Skeletal muscle cell (primary cell): ENCODE measurements at regions not wholly inside any gene's neighbourhood (a gene's known extent, or its start where the extent isn't known, plus 50 kb on each side); places are given as distances from the start of the nearest gene placed in this dataset.
"Not testable (repeated sequence)": the region's sequence is repeated elsewhere in the genome, so short reads cannot be mapped to it uniquely, and the experiment has no call there.

ENCODE experiments used
- DNase-seq: peaks from one replicate; pipeline ENCODE4 v3.0.0-alpha.2; 2010; ENCODE audit warnings: low read depth
- H3K4me3 ChIP-seq: 2 replicates; pipeline ENCODE4 v1.5.1; 2011; ENCODE audit warnings: low read depth, mild to moderate bottlenecking, control low read depth, low read length, moderate library complexity

DNA sequence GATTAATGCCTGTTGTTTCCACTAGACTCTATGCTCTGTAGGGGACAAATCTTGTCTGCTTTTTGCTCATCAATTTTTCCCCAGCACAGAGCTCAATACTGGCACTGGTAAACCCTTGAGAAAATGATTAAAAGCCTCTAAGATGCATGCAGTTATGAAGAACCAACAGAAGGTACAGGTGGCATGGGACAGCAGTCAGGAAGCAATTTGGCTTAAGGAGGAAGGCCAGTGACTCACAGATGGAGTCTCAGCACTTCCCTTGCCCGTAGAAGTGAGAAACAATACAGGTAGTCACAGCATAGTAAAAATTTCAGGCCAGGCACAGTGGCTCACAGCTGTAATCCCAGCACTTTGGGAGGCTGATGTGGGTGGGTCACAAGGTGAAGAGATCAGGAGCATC lies 504.7 kb upstream of the RBFOX1 start:
- no peak for DNase-seq
- no peak overlapping the region for H3K4me3 ChIP-seq

DNA sequence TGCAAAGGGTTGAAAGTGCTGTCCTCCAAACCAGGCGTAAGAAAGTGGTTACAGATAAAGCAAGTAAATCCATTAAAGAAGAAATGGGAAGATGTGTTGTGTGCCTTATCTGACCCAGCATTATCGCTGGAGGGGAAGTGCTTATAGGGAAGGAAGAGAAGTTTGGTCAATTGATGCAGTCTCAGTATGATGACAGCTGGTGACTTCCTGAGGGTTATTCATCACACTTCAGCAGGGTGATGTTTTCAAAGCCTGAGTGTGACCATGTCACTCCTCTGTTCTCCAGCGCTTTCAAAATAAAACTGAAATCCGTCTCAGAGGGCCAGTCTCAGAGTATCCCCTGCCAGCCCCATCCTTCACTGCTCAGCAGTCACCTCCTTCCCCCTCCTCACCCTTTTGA lies 505.4 kb upstream of the RBFOX1 start:
- no peak for DNase-seq
- no peak overlapping the region for H3K4me3 ChIP-seq

DNA sequence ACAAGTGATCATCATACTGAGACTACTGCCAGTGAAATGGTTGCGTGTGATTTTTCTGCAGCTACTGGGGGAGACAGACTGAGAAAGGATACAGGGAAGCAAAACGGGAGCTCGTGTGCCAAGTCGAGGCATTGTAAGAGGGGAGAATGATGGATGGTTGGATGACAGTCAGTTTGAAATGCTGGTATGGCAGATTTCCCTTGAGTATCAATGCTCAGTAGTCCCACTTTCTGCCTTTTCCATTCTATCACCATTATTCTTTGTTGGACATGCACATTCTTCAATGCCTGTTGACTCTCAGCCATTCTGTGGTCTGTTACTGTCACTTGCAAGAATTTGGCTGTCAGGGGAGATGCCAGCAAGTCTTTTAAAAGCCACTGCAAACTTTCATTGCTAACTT lies 510.6 kb upstream of the RBFOX1 start:
- no peak overlapping the region for H3K4me3 ChIP-seq
- no peak for DNase-seq

DNA sequence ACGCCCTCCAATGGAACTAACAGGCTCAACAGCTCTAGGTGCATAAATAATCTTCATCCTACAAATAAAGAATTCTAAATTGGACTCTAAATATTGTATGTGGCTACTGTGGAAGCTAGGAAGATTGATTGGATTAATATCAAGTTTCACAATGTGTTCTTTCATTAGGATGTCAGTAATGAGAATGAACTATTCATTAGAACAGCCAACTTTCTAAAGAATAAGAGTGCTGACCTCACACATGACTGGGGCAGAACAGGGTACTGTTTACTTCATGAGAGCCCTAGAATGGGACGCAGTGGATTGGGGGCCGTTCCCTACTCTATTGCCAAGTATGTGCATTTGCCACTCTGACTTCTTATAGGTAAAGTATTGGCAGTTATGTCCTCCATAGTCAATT lies 528.2 kb upstream of the RBFOX1 start:
- no peak overlapping the region for H3K4me3 ChIP-seq
- no peak for DNase-seq

DNA sequence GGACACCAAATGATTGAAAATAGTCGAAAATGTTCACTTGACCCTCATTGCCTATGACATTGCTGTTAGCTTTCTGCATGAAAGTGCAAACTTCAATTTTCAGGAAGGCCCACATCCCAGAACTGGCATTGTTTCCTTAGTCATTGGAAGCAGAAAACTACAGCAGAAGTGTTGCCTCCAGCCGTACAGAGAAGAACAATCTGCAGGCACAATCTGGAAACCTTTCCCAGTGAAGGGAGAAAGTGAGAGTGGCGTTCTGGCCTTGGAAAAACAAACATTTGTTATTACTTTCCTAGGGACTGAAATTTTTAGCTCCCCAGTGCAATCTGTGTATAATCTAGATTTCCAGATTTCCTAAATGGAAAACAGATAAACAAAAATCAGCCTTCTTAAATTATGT lies 529.5 kb upstream of the RBFOX1 start:
- no peak for DNase-seq
- H3K4me3 ChIP-seq, result no peak overlapping the region

DNA sequence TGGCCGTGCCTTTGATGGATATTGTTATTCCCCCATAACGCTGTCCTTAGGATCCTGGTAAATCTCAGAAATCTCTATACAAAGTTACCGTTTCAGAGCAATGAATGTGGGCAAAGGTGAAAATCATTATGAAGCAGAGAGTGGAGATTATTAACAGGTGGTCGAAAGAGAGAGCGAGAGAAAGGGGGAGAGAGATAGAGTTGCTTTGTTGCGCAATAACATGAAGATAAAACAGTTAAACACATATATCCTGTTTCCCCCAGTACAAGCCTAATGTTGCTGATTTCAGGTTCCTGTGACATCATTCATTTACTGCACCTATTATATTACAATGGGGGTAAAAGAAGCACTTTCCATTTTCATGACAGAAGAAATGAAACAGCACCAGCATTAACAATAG lies 535.4 kb upstream of the RBFOX1 start:
- no peak for DNase-seq

DNA sequence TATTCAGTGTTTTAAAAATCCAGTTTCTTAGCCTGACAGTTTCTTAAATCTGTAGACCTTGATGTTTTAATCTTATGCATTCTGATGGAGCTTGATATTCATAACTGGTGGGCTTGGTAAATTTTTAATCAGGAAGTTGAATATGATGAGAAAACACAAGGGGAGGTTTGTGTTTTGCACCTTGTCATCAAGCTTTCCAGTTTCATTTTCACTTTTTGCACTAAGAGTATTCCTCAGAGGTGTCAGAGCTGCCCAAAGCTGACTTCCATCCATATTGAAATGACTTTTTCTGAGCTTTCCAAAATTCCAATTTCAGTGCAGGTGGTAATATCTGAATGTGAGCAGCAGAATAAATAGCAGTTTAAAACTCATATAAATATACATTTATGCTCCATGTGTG lies 555.0 kb upstream of the RBFOX1 start:
- no peak overlapping the region for H3K4me3 ChIP-seq
- no peak for DNase-seq

More for the DNA sequence above, 535.4 kb upstream of the RBFOX1 start:
- H3K4me3 ChIP-seq, result no peak overlapping the region

DNA sequence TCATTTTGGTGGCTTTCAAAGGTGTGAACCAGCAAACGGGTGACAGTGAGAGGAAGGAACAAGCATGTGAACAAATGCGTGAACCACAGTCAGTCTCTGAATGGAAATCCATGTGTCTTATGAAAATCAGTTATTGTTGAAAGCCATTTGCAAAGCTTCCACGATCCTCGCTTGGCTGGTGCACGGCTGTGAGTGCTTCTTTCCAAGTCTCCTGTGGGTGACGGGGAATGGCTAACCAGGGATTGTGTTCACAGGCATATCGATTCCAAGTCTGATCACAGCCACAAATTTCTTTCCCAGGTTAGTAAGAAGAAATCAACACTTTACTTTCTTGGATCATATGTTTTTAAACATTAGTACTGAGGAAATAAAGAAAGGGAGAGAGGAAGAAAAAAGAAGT lies 556.9 kb upstream of the RBFOX1 start:
- no peak for DNase-seq
- no peak overlapping the region for H3K4me3 ChIP-seq

DNA sequence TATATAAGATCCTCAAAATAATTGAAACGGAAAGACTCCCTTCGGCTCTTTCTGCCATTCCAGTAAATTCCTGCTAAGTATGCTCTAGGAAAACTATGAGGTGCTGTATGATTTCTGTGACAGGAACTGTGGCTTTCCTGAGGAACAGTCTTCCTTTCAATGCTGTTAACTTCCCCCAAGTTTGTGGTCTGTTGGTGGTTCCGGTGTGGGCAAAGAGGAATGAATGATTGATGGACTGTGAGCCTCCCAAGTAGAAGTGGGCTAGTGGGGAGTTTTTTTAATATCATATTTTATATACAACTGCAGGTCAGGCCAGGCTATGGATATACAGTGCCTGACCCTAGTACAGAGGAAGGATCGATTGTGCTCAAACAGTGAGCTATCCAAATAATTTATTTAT lies 560.7 kb upstream of the RBFOX1 start:
- DNase-seq, result no peak
- no peak overlapping the region for H3K4me3 ChIP-seq

DNA sequence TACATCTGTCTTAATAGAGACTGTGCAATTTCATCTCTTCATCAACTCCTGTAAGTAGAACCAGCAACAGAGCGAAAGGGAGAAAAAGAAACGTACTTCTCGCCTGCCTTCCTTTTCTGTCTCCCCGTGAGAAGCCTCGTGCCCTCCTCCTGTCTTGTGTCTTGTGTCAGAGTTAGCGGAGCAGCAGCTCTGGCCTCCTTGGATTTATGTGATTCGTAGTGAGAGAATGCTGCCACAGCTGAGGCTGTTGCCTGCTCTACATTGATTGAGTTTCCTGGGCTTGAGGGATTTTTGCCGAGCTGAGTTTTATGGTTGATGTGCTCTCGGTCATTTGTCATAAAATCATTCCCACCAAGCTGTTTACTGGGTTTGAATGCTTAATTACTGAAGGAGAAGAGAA lies 579.1 kb upstream of the RBFOX1 start:
- DNase-seq, result no peak
- no peak overlapping the region for H3K4me3 ChIP-seq

DNA sequence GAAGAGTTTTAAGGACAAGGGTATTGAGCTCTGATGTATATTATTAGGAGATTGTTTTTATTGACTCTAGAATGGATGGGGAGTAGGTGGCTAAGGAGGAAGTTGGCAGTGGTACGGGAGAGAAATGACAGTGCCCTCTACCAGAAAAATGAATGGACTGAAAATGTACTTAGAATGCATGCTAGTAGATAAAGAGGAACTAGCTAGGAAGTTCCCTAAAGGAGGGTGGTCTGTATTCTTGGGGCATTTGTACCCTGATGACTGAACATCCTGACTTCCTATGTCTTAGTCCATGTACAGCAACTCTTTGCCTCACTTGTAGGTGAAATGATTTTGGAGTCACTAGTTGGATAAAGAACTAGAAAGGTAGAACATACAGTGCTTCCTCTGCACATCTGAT lies 581.5 kb upstream of the RBFOX1 start:
- no peak for DNase-seq
- no peak overlapping the region for H3K4me3 ChIP-seq

DNA sequence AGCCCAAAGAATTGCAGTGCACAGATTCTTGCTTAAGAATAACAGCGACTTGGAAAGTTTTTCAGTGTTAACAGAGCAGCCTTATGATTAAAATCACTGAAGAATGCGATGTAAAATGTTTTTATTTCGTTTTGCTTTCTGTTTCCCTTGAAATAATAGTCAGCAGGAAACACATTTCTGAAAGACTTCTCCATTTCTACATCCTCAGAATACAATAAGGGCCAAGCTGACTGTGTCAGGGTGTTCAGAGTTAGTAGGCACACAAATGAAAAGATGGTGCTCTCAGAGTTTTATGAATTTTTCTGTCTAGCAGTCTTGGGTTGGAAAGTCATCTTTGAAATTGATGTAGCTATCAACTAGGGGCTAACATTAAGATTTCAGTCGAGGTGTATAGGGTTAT lies 582.9 kb upstream of the RBFOX1 start:
- no peak overlapping the region for H3K4me3 ChIP-seq
- no peak for DNase-seq

DNA sequence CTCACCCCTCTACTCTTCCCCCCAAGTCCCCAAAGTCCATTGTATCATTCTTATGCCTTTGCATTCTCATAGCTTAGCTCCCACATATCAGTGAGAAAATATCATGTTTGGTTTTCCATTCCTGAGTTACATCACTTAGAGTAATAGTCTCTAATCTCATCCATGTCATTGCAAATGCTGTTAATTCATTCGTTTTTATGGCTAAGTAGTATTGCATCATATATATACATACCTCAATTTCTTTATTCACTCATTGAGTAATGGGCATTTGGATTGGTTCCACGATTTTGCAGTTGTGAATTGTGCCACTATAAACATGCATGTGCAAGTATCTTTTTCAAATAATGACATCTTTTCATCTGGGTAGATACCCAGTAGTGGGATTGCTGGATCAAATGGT lies 596.3 kb upstream of the RBFOX1 start:
- H3K4me3 ChIP-seq, DNase-seq: not testable (repeated sequence)

DNA sequence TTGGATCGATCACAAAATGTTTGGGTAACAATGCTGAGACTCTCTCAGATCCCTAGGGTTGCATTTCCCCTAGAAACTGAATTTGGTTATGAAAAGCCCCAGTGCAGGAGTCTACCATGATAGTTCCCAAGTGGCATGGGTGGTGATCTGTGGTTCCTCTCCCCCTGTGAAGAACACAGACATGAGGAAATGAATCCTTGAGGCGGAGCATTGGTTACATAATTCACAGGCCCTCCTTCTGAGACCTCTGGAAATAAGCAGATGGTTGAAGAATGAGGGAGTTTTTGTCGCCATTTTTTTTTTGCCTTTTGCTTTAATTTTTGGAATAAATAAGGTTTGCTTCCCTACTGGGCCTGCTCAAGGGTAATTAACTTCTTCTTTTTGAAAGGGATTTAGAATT lies 597.0 kb upstream of the RBFOX1 start:
- H3K4me3 ChIP-seq, result no peak overlapping the region
- DNase-seq, result no peak

DNA sequence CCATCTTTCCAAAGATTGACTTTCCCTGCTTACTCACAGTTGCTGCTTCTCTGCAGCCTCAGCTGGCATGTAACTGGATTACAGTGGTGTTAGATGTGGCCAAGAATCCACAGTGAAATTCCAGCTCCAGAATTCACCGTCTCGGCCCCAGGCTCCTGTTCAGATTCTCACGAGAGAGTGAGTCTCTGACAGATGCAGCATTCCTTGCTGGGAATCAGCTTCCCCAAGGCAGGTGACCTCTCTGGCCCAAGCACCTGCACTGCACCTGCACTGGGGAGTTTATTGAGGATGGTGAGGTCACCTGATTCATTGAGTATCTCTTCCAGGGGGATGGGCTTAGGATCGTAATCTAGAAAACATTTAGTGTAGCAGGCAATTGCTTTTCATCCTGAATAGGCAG lies 600.5 kb upstream of the RBFOX1 start:
- DNase-seq, result no peak

DNA sequence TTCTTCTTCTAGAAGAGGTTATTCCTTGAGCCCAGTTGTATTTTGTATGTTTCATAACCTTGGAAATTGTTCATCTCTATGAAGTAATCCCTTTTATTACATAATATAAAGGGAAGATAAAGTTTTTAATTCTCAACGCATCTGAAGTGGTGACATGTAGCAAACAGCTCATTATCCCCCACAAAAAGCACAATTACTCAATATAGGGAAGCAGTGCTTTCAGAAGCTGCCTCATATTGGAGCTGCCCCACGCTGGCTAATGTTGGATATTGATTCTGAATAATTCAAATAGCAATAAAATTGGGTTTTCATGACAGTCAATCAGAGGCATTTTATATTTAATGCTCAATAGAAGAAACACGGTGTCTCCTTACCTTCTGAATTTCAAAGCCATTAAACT lies 604.3 kb upstream of the RBFOX1 start:
- no peak overlapping the region for H3K4me3 ChIP-seq
- no peak for DNase-seq

More for the DNA sequence above, 600.5 kb upstream of the RBFOX1 start:
- no peak overlapping the region for H3K4me3 ChIP-seq

DNA sequence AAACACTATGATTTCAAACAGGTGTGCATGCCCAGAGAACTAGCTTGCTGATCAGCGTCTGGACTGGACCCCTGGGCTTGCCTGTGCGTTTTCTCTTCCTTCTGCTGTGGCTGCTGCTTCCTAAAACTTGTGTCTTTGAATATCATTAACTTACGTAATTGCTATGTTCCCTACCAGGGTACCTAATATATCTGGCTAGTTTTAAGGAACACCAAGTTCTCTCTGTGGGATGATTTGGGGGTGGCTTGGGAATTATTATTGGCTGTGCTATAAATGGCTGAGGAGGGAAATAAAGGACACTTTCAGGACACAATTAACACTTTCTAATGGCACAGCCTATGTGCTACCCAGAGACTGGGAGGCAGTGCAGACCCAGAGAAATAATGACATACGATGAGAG lies 606.0 kb upstream of the RBFOX1 start:
- H3K4me3 ChIP-seq, result no peak overlapping the region

DNA sequence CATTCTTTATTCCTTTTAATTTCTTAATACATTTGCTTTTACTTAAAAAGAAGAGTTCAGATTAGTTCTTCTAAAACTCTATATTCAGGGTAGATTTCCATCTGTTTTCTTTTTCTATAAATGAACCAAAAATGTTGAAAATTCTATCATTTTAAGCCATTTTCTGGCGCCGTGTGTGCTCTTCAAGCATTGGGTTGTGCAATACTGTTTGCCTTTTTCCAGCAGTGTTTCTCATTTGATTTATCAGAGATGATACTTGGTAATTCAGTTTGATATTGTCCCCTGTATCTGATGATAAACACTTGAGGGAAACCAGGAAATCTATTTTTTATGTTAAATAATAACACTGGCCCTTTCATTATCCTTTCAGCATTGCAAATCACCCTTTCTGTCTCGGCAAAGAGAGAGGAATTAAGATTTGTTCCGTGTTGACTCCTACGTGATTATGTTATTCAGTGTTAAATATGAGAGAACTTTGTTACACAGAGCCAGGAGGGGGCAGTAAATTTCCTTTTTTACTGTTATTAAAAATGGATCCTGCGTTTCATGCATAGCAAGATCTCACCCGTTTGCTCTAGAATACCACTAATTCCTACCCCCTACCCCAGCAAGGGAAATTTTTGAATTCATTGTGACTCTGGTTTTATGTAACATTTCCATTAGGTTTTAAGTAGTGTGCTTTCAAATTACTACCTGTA lies 606.9 kb upstream of the RBFOX1 start:
- DNase-seq, result no peak
- no peak overlapping the region for H3K4me3 ChIP-seq

More for the DNA sequence above, 606.0 kb upstream of the RBFOX1 start:
- DNase-seq, result no peak

DNA sequence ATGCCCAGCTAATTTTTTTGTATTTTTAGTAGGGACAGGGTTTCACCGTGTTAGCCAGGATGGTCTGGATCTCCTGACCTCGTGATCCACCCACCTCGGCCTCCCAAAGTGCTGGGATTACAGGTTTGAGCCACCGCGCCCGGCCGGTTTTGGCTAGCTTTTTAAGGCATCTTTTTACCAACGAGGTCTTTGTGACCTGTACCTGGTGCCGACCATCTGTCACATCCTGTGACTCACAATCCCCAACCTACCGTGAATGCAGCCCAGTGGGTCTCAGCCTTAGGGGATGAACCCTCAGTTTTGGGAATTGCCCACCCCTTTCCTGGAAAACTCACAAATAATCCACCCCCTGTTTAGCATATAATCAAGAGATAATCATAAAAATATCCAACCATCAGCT lies 607.4 kb upstream of the RBFOX1 start:
- not testable (repeated sequence) for DNase-seq, H3K4me3 ChIP-seq

DNA sequence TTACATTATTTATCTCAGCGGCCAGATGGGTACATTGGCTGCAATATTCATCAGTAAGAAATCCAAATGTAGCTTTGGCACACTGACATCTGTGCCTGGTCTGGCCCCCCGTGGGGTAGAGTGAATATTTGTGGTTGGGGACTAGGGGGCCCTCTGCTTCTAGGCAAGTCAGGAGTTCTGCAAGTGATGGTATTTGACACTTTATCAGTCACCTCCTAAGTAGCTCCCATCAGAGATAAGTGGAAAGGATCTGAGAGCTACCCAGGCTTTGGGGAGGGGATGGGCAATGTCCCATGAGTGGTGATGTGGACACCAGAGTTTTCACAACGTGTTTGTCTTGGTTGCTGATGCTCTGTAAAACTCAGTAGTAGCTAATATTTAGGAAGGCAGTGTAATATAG lies 609.9 kb upstream of the RBFOX1 start:
- H3K4me3 ChIP-seq, result no peak overlapping the region

DNA sequence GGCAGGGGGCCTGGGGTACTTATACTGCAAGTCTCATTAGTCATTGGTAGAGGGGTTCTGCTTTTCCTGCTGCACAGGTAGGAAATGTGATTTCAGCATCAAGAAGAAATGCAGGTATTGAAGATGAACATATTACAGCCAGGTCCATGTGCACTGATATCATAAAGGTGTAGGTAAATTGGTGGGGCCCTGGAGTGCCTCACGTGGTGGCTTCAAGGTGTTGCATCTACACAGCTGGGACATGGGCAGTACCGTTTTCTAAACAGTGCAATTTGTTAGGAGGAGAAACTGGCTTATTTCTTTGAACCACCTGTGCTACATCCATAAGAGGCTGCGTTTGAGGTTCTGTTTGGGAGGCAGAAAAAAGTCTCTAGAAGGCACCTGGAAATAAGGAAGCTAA lies 618.1 kb upstream of the RBFOX1 start:
- no peak overlapping the region for H3K4me3 ChIP-seq
- DNase-seq, result no peak

More for the DNA sequence above, 609.9 kb upstream of the RBFOX1 start:
- DNase-seq, result no peak

DNA sequence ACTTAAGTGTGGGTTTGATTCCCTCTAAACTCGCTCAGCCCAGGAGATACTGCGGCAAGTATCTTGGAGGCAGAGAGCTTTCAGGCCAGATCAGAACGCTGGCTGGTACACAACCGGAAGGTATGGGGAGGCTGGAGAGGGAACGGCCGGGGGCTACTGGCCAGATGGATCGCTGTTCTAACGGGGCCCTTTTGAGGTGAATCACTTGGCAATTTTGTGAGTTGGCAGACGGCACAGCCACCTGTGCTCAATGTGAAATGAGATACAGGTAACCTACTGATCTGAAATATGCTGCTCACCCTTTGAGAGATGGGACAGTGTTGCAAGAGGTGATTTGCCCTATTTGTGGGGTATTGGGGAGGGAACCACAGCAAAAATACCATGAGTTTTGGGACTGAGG lies 622.9 kb upstream of the RBFOX1 start:
- DNase-seq, result no peak
- H3K4me3 ChIP-seq, result no peak overlapping the region
